ENCODE measurements at regions not wholly inside any gene's neighbourhood (a gene's known extent, or its start where the extent isn't known, plus 50 kb on each side); places are given as distances from the start of the nearest gene placed in this dataset.

DNA sequence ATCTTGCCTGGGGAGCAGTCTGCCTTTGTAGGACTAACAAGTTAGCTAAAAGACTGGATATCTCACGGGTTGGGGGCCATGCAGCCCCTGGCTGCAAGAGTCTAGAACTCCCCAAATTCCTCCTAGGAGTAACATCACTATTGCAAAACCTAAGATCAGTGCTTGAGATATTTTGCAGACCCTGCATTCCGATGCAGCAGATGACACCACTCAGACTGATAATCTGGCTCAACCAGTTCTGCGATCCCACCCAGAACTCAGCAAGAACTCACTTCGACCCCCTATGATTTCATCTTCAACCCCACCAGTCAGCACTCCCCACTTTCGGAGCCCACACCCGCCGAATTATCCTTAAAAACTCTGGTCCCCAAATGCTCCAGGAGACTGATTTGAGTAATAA, 834.0 kb downstream of the C4orf33 start:
- H3K9ac ChIP-seq (ENCODE audit: low read depth in 1 of 2, low read length in 2 of 2): no peak overlapping the region
- no peaks in the 10 kb centered on the region for H3K27me3 ChIP-seq (ENCODE audit: control insufficient read depth in 4 of 4, insufficient read depth in 4 of 4, low read length in 3 of 4)
- H3K4me1 ChIP-seq (ENCODE audit: control insufficient read depth in 4 of 4, insufficient read depth in 4 of 4, low read length in 3 of 4): no peaks in the 10 kb centered on the region
- no peak overlapping the region for H3K27ac ChIP-seq (ENCODE audit: low read depth in 1 of 2, low read length in 2 of 2)
- H3K36me3 ChIP-seq (ENCODE audit: control insufficient read depth in 4 of 4, insufficient read depth in 3 of 4, low read depth in 1 of 4, low read length in 3 of 4): no peaks in the 10 kb centered on the region
- no peaks in the 10 kb centered on the region for H3K9me3 ChIP-seq (ENCODE audit: control insufficient read depth in 4 of 4, low read length in 3 of 4)
- TF ChIP-seq FOXA1 (IDR thresholded peaks at IDR 0.05) (no peak), HNF4G (IDR thresholded peaks at IDR 0.05) (no peak), RAD21 (IDR thresholded peaks at IDR 0.05) (no peak), SP1 (IDR thresholded peaks at IDR 0.05) (no peak), TAF1 (conservative IDR thresholded peaks at IDR 0.05) (no peak)
- TF ChIP-seq, protein P1, sequence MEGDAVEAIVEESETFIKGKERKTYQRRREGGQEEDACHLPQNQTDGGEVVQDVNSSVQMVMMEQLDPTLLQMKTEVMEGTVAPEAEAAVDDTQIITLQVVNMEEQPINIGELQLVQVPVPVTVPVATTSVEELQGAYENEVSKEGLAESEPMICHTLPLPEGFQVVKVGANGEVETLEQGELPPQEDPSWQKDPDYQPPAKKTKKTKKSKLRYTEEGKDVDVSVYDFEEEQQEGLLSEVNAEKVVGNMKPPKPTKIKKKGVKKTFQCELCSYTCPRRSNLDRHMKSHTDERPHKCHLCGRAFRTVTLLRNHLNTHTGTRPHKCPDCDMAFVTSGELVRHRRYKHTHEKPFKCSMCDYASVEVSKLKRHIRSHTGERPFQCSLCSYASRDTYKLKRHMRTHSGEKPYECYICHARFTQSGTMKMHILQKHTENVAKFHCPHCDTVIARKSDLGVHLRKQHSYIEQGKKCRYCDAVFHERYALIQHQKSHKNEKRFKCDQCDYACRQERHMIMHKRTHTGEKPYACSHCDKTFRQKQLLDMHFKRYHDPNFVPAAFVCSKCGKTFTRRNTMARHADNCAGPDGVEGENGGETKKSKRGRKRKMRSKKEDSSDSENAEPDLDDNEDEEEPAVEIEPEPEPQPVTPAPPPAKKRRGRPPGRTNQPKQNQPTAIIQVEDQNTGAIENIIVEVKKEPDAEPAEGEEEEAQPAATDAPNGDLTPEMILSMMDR (IDR thresholded peaks at IDR 0.05; ENCODE audit: low read depth, low read length, missing input control): no peak
- WGBS: 86% methylated on average over 7 of the region's 7 CpGs
- no peak overlapping the region for H3K4me3 ChIP-seq (ENCODE audit: low read depth in 1 of 3, low read length in 3 of 3)
- DNase-seq (ENCODE audit: low spot score): no peak

DNA sequence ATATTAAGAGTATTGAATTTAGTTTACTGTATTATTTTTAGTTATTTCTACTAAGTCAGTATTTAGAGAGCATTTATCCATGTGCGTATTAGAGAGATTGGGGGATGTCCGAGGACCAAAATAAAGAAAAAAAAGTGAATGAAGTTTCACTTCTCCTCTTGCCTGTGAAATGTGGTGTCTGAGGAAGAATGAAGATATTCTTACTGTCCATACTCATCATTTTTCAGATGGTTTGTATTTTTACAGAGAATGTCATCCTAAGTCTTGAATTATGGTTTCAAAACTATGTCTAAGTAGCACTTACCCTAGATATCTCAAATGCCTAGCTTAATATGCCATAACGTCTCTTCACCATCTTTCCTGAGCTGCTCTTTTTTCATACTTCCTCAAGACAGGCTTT, 854.3 kb downstream of the C4orf33 start:
- DNase-seq (ENCODE audit: low spot score): no peak
- Histone ChIP-seq H3K27ac (ENCODE audit: low read depth in 1 of 2, low read length in 2 of 2) (no peak overlapping the region), H3K4me1 (ENCODE audit: control insufficient read depth in 4 of 4, insufficient read depth in 4 of 4, low read length in 3 of 4) (no peaks in the 10 kb centered on the region), H3K27me3 (ENCODE audit: control insufficient read depth in 4 of 4, insufficient read depth in 4 of 4, low read length in 3 of 4) (no peaks in the 10 kb centered on the region), H3K4me3 (ENCODE audit: low read depth in 1 of 3, low read length in 3 of 3) (no peak overlapping the region), H3K9me3 (ENCODE audit: control insufficient read depth in 4 of 4, low read length in 3 of 4) (no peaks in the 10 kb centered on the region), H3K9ac (ENCODE audit: low read depth in 1 of 2, low read length in 2 of 2) (no peak overlapping the region), H3K36me3 (ENCODE audit: control insufficient read depth in 4 of 4, insufficient read depth in 3 of 4, low read depth in 1 of 4, low read length in 3 of 4) (no peaks in the 10 kb centered on the region)
- 93% methylated on average over 3 of the region's 3 CpGs for WGBS
- TF ChIP-seq EGR1 (IDR thresholded peaks at IDR 0.05; ENCODE audit: low read depth in 2 of 2) (no peak), RXRA (IDR thresholded peaks at IDR 0.05) (no peak), TAF1 (conservative IDR thresholded peaks at IDR 0.05) (no peak), HNF4A (conservative IDR thresholded peaks at IDR 0.05) (no peak), FOXA2 (IDR thresholded peaks at IDR 0.05) (no peak), RAD21 (IDR thresholded peaks at IDR 0.05) (no peak), SP1 (IDR thresholded peaks at IDR 0.05) (no peak), NR2F2 (IDR thresholded peaks at IDR 0.05) (no peak), YY1 (IDR thresholded peaks at IDR 0.05) (no peak), GABPA (IDR thresholded peaks at IDR 0.05 in 1 of 2, conservative IDR thresholded peaks at IDR 0.05 in 1 of 2) (no peak), JUND (IDR thresholded peaks at IDR 0.05) (no peak), REST (IDR thresholded peaks at IDR 0.05) (no peak), HNF4G (IDR thresholded peaks at IDR 0.05) (no peak), FOXA1 (IDR thresholded peaks at IDR 0.05) (no peak), ATF3 (IDR thresholded peaks at IDR 0.05) (no peak)
- TF ChIP-seq, protein P2, sequence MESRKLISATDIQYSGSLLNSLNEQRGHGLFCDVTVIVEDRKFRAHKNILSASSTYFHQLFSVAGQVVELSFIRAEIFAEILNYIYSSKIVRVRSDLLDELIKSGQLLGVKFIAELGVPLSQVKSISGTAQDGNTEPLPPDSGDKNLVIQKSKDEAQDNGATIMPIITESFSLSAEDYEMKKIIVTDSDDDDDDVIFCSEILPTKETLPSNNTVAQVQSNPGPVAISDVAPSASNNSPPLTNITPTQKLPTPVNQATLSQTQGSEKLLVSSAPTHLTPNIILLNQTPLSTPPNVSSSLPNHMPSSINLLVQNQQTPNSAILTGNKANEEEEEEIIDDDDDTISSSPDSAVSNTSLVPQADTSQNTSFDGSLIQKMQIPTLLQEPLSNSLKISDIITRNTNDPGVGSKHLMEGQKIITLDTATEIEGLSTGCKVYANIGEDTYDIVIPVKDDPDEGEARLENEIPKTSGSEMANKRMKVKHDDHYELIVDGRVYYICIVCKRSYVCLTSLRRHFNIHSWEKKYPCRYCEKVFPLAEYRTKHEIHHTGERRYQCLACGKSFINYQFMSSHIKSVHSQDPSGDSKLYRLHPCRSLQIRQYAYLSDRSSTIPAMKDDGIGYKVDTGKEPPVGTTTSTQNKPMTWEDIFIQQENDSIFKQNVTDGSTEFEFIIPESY (IDR thresholded peaks at IDR 0.05): no peak
- TF ChIP-seq, protein P3, sequence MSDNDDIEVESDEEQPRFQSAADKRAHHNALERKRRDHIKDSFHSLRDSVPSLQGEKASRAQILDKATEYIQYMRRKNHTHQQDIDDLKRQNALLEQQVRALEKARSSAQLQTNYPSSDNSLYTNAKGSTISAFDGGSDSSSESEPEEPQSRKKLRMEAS (IDR thresholded peaks at IDR 0.05): no peak
- TF ChIP-seq, protein P1 (IDR thresholded peaks at IDR 0.05; ENCODE audit: low read depth, low read length, missing input control): no peak
